ENCODE measurements at regions not wholly inside any gene's neighbourhood (a gene's known extent, or its start where the extent isn't known, plus 50 kb on each side); places are given as distances from the start of the nearest gene placed in this dataset.
"Not testable (repeated sequence)": the region's sequence is repeated elsewhere in the genome, so short reads cannot be mapped to it uniquely, and the experiment has no call there.

DNA sequence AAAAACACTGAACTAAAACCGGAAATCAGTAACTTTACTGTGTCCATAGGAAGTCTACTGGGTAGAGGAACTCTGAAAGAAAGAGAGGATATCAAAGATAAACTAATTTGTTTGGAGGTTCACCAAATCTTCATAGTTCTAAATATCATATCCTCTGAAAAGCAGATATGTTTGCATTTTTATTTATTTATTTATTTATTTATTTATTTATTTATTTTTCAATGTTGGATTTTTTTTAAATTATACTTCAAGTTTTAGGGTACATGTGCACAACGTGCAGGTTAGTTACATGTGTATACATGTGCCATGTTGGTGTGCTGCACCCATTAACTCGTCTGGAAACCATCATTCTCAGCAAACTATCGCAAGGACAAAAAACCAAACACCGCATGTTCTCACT lies 813.7 kb downstream of the EPHA4 start:
- not testable (repeated sequence) for H2BK12ac ChIP-seq (ENCODE audit: low read length in 2 of 2); H3K18ac ChIP-seq (ENCODE audit: low read depth in 1 of 2, low read length in 2 of 2); H3K9ac ChIP-seq (ENCODE audit: low read length); H3K36me3 ChIP-seq (ENCODE audit: control insufficient read depth in 1 of 2, insufficient read depth in 2 of 2, low read depth in 1 of 2, low read length in 2 of 2); H3K27me3 ChIP-seq (ENCODE audit: control insufficient read depth in 1 of 2, insufficient read depth in 1 of 2, low read length in 2 of 2); H4K8ac ChIP-seq (ENCODE audit: low read length); H3K14ac ChIP-seq (ENCODE audit: low read length in 2 of 2); H3K9me3 ChIP-seq (ENCODE audit: control insufficient read depth, low read length); H2BK5ac ChIP-seq (ENCODE audit: low read depth, low read length, poor library complexity, severe bottlenecking); H2BK120ac ChIP-seq (ENCODE audit: low read depth, low read length); H3K4me1 ChIP-seq (ENCODE audit: control insufficient read depth, insufficient read depth, low read depth, low read length); H3K23ac ChIP-seq (ENCODE audit: low read length in 2 of 2); H3K4ac ChIP-seq (ENCODE audit: low read depth in 1 of 2, low read length in 2 of 2); H2AK5ac ChIP-seq (ENCODE audit: low read length, severe bottlenecking); H3K79me1 ChIP-seq (replicated peaks; ENCODE audit: low read length, poor library complexity, severe bottlenecking); DNase-seq; H2BK15ac ChIP-seq (ENCODE audit: low read depth, poor library complexity, severe bottlenecking); H4K91ac ChIP-seq (ENCODE audit: low read length); H3K27ac ChIP-seq (ENCODE audit: low read length, poor library complexity, severe bottlenecking); H3K4me2 ChIP-seq (ENCODE audit: low read length, poor library complexity, severe bottlenecking); H3K4me3 ChIP-seq (ENCODE audit: insufficient read depth in 1 of 2, low read depth in 1 of 2, low read length in 2 of 2); H2AFZ ChIP-seq (ENCODE audit: low read depth, low read length)
- WGBS: 90% methylated on average over 3 of the region's 5 CpGs

DNA sequence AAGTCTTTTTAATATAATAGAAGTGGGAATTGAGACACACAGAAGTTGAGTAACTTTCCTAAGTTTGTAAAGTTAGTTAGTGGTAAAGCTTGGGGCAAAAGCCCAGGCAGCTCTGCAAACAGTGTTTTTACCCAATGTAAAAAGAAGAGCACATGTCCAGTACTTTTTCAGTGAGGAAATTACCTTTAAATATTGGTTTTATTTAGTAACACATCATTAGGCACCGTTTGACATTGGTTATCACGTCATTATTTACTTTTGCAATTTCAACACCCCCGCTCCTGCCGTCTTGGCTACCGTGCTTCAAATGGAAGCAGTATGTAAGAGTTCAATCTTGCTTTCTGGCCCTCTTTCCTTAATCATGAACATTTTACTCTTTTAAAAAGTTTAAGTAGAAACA lies 807.9 kb downstream of the EPHA4 start:
- Histone ChIP-seq H3K4me2 (ENCODE audit: low read length, poor library complexity, severe bottlenecking) (no peak overlapping the region), H3K18ac (ENCODE audit: low read depth in 1 of 2, low read length in 2 of 2) (no peak overlapping the region), H3K9me3 (ENCODE audit: control insufficient read depth, low read length) (no peaks in the 10 kb centered on the region), H4K8ac (ENCODE audit: low read length) (no peak overlapping the region), H3K4me1 (ENCODE audit: control insufficient read depth, insufficient read depth, low read depth, low read length) (no peaks in the 10 kb centered on the region), H2BK5ac (ENCODE audit: low read depth, low read length, poor library complexity, severe bottlenecking) (no peak overlapping the region), H3K14ac (ENCODE audit: low read length in 2 of 2) (no peak overlapping the region), H3K4me3 (ENCODE audit: insufficient read depth in 1 of 2, low read depth in 1 of 2, low read length in 2 of 2) (no peak overlapping the region), H2BK15ac (ENCODE audit: low read depth, poor library complexity, severe bottlenecking) (no peak overlapping the region), H3K4ac (ENCODE audit: low read depth in 1 of 2, low read length in 2 of 2) (no peak overlapping the region), H2BK120ac (ENCODE audit: low read depth, low read length) (no peak overlapping the region), H3K27ac (ENCODE audit: low read length, poor library complexity, severe bottlenecking) (no peak overlapping the region), H3K27me3 (ENCODE audit: control insufficient read depth in 1 of 2, insufficient read depth in 1 of 2, low read length in 2 of 2) (no peaks in the 10 kb centered on the region), H3K23ac (ENCODE audit: low read length in 2 of 2) (no peak overlapping the region), H2AFZ (ENCODE audit: low read depth, low read length) (no peak overlapping the region), H3K9ac (ENCODE audit: low read length) (no peak overlapping the region), H2AK5ac (ENCODE audit: low read length, severe bottlenecking) (no peak overlapping the region), H3K79me1 (replicated peaks; ENCODE audit: low read length, poor library complexity, severe bottlenecking) (no peaks in the 10 kb centered on the region), H2BK12ac (ENCODE audit: low read length in 2 of 2) (no peak overlapping the region), H4K91ac (ENCODE audit: low read length) (no peak overlapping the region), H3K36me3 (ENCODE audit: control insufficient read depth in 1 of 2, insufficient read depth in 2 of 2, low read depth in 1 of 2, low read length in 2 of 2) (no peaks in the 10 kb centered on the region)
- no peak for DNase-seq
- 80% methylated on average over 5 of the region's 5 CpGs for WGBS

DNA sequence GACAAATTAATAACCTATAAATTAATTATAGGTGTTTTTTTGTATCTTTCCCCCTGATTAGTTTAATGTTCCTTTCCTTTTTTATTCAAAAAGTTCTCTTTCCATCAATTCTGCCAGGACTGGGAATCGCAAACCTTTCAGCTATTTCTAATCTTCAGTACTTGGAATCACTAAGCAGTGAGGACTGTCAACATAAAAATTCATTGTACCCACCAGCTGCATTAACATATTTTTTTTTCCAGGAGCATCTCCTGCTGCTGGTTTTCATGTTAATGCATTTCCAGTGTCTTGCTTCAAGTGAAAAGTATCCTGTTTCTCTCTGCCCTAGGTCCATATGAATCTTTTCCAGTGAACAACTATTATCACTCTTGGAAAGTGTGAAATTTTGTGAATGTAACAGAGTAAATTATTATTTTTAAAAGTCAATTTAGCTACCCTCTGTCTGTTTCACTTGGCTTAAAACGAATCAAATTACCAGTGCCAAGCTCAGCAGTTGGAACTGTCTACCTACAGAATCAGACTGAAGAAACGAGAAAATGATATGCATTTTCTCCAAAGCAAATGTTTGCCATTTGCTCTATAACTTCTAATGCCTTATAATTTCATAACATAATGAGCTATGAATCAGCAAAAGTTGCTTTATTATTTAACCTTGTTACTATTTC lies 804.4 kb downstream of the EPHA4 start:
- no peak overlapping the region for H3K14ac ChIP-seq (ENCODE audit: low read length in 2 of 2)
- no peak overlapping the region for H2BK120ac ChIP-seq (ENCODE audit: low read depth, low read length)
- H3K36me3 ChIP-seq (ENCODE audit: control insufficient read depth in 1 of 2, insufficient read depth in 2 of 2, low read depth in 1 of 2, low read length in 2 of 2): no peaks in the 10 kb centered on the region
- H2AK5ac ChIP-seq (ENCODE audit: low read length, severe bottlenecking): no peak overlapping the region
- H2AFZ ChIP-seq (ENCODE audit: low read depth, low read length): no peak overlapping the region
- no peaks in the 10 kb centered on the region for H3K79me1 ChIP-seq (replicated peaks; ENCODE audit: low read length, poor library complexity, severe bottlenecking)
- WGBS: 88% methylated on average over 3 of the region's 3 CpGs
- H3K27ac ChIP-seq (ENCODE audit: low read length, poor library complexity, severe bottlenecking): no peak overlapping the region
- no peak overlapping the region for H3K18ac ChIP-seq (ENCODE audit: low read depth in 1 of 2, low read length in 2 of 2)
- no peaks in the 10 kb centered on the region for H3K4me1 ChIP-seq (ENCODE audit: control insufficient read depth, insufficient read depth, low read depth, low read length)
- H2BK12ac ChIP-seq (ENCODE audit: low read length in 2 of 2): no peak overlapping the region
- H2BK15ac ChIP-seq (ENCODE audit: low read depth, poor library complexity, severe bottlenecking): no peak overlapping the region
- no peak overlapping the region for H4K8ac ChIP-seq (ENCODE audit: low read length)
- H2BK5ac ChIP-seq (ENCODE audit: low read depth, low read length, poor library complexity, severe bottlenecking): no peak overlapping the region
- no peak overlapping the region for H3K4me2 ChIP-seq (ENCODE audit: low read length, poor library complexity, severe bottlenecking)
- no peak overlapping the region for H3K4me3 ChIP-seq (ENCODE audit: insufficient read depth in 1 of 2, low read depth in 1 of 2, low read length in 2 of 2)
- H4K91ac ChIP-seq (ENCODE audit: low read length): no peak overlapping the region
- no peak overlapping the region for H3K9ac ChIP-seq (ENCODE audit: low read length)
- H3K9me3 ChIP-seq (ENCODE audit: control insufficient read depth, low read length): no peaks in the 10 kb centered on the region
- H3K23ac ChIP-seq (ENCODE audit: low read length in 2 of 2): no peak overlapping the region
- no peak for DNase-seq
- no peaks in the 10 kb centered on the region for H3K27me3 ChIP-seq (ENCODE audit: control insufficient read depth in 1 of 2, insufficient read depth in 1 of 2, low read length in 2 of 2)
- no peak overlapping the region for H3K4ac ChIP-seq (ENCODE audit: low read depth in 1 of 2, low read length in 2 of 2)

DNA sequence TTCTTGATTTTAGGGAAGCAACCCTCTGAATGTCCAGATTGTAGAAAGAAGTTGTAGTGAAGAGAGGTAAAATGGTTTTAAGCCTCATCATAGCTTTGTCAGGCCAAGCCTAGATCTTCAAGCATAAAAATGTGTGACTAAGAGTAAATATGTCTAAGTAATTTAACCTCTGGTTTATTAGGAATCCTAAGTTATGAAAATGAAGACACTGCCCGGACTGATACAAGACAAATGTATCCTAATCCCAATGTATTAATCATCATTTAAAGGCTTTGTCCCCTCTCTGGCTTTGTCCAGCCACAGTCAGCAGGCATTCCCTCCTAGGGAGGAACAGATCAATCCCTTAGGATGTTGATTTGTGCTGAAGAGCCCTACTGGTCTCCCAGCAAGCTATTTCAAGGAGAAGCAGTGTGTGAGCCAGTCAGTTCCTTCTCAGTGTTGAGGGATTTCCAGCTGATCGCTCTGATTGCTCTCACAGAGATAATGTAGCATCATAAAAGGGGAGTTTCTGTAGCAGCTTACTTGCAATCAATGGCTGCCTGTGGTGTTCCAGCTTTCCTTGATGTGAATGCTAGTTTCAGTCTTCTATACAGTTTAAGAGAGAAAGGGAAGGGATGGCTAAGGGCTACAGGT lies 796.1 kb downstream of the EPHA4 start:
- peaks cover 5% of the 10 kb centered on the region for H3K9me3 ChIP-seq (ENCODE audit: control insufficient read depth, low read length)
- H3K18ac ChIP-seq (ENCODE audit: low read depth in 1 of 2, low read length in 2 of 2): no peak overlapping the region
- H3K4me1 ChIP-seq (ENCODE audit: control insufficient read depth, insufficient read depth, low read depth, low read length): peaks cover 1% of the 10 kb centered on the region
- DNase-seq: no peak
- no peaks in the 10 kb centered on the region for H3K79me1 ChIP-seq (replicated peaks; ENCODE audit: low read length, poor library complexity, severe bottlenecking)
- no peak overlapping the region for H2BK12ac ChIP-seq (ENCODE audit: low read length in 2 of 2)
- H2BK5ac ChIP-seq (ENCODE audit: low read depth, low read length, poor library complexity, severe bottlenecking): no peak overlapping the region
- H3K4ac ChIP-seq (ENCODE audit: low read depth in 1 of 2, low read length in 2 of 2): no peak overlapping the region
- 73% methylated on average over 2 of the region's 2 CpGs for WGBS
- H3K23ac ChIP-seq (ENCODE audit: low read length in 2 of 2): no peak overlapping the region
- no peak overlapping the region for H3K27ac ChIP-seq (ENCODE audit: low read length, poor library complexity, severe bottlenecking)
- no peak overlapping the region for H4K91ac ChIP-seq (ENCODE audit: low read length)
- no peak overlapping the region for H2BK120ac ChIP-seq (ENCODE audit: low read depth, low read length)
- no peak overlapping the region for H2AK5ac ChIP-seq (ENCODE audit: low read length, severe bottlenecking)
- H4K8ac ChIP-seq (ENCODE audit: low read length): no peak overlapping the region
- H3K14ac ChIP-seq (ENCODE audit: low read length in 2 of 2): no peak overlapping the region
- no peak overlapping the region for H2AFZ ChIP-seq (ENCODE audit: low read depth, low read length)
- no peak overlapping the region for H3K4me2 ChIP-seq (ENCODE audit: low read length, poor library complexity, severe bottlenecking)
- H3K36me3 ChIP-seq (ENCODE audit: control insufficient read depth in 1 of 2, insufficient read depth in 2 of 2, low read depth in 1 of 2, low read length in 2 of 2): no peaks in the 10 kb centered on the region
- no peak overlapping the region for H3K4me3 ChIP-seq (ENCODE audit: insufficient read depth in 1 of 2, low read depth in 1 of 2, low read length in 2 of 2)
- H3K27me3 ChIP-seq (ENCODE audit: control insufficient read depth in 1 of 2, insufficient read depth in 1 of 2, low read length in 2 of 2): no peaks in the 10 kb centered on the region
- no peak overlapping the region for H2BK15ac ChIP-seq (ENCODE audit: low read depth, poor library complexity, severe bottlenecking)
- H3K9ac ChIP-seq (ENCODE audit: low read length): no peak overlapping the region

Data from mesenchymal stem cell (in vitro differentiated cells and primary cell).